IMR-90 (cell line): ENCODE measurements at regions not wholly inside any gene's neighbourhood (a gene's known extent, or its start where the extent isn't known, plus 50 kb on each side); places are given as distances from the start of the nearest gene placed in this dataset.

Experiments
- ATAC-seq: fragments of 200-7000 bp; cut with Tn5 transposase; 2 replicates; pipeline ENCODE4 v1.9.1; 2020; ENCODE audit warnings: low read depth, mild to moderate bottlenecking, moderate library complexity
- BruUV-seq: library from RNA; stranded (reverse); fragments of 400-500 nt; replicated peaks from 2 replicates; lab custom pipeline; 2021; lab: Mats Ljungman, UMichigan
- CTCF ChIA-PET: fragments of 300-600 bp; formaldehyde crosslinking; extraction: SDS; loops from one replicate; lab custom pipeline; 2021; ENCODE audit warnings: antibody characterized with exemption; lab: Yijun Ruan, JAX
- POLR2A ChIA-PET: fragments of 300-600 bp; sonication (Branson Sonifier 250); formaldehyde crosslinking; loops from one replicate; lab custom pipeline; 2022; ENCODE audit warnings: antibody characterized with exemption; ENCODE audit not compliant: unreplicated experiment; lab: Charles Lee
- DNase-seq: peaks from one replicate; pipeline ENCODE4 v3.0.0; 2013
- H2AFZ ChIP-seq: replicated peaks from 2 replicates; pipeline ENCODE3; 2013; ENCODE audit warnings: low read length, mild to moderate bottlenecking; ENCODE audit not compliant: poor library complexity
- H2AK5ac ChIP-seq: 2 replicates; pipeline ENCODE4 v1.6.1; 2013; ENCODE audit warnings: low read depth, low read length, inconsistent platforms
- H2AK9ac ChIP-seq: replicated peaks from 2 replicates; pipeline ENCODE3; 2013; ENCODE audit warnings: mild to moderate bottlenecking, low read depth, low read length, moderate library complexity; ENCODE audit not compliant: poor library complexity
- H2BK120ac ChIP-seq: 2 replicates; pipeline ENCODE4 v1.6.1; 2013; ENCODE audit warnings: low read depth, low read length, inconsistent platforms
- H2BK15ac ChIP-seq: 3 replicates; pipeline ENCODE4 v1.6.1; 2013; ENCODE audit warnings: low read depth, low read length, inconsistent platforms
- H2BK20ac ChIP-seq: 2 replicates; pipeline ENCODE4 v1.6.1; 2013; ENCODE audit warnings: low read depth, mild to moderate bottlenecking, inconsistent platforms, low read length, moderate library complexity
- H2BK5ac ChIP-seq: 2 replicates; pipeline ENCODE4 v1.6.1; 2013; ENCODE audit warnings: mild to moderate bottlenecking, low read depth, low read length, inconsistent platforms; ENCODE audit not compliant: poor library complexity, severe bottlenecking
- H3K14ac ChIP-seq: replicated peaks from 2 replicates; pipeline ENCODE4 v1.6.1; 2013; ENCODE audit warnings: low read depth, low read length, inconsistent platforms
- H3K18ac ChIP-seq: 2 replicates; pipeline ENCODE4 v1.6.1; 2013; ENCODE audit warnings: low read depth, low read length, control low read depth
- H3K23ac ChIP-seq: 2 replicates; pipeline ENCODE4 v1.6.1; 2013; ENCODE audit warnings: low read depth, low read length, inconsistent platforms
- H3K27ac ChIP-seq: 2 replicates; pipeline ENCODE4 v1.5.1; 2013; ENCODE audit warnings: mild to moderate bottlenecking, control low read depth, low read length; ENCODE audit not compliant: insufficient read depth
- H3K27me3 ChIP-seq: 2 replicates; pipeline ENCODE4 v1.6.1; 2013; ENCODE audit warnings: low read length; ENCODE audit not compliant: control insufficient read depth, insufficient read depth
- H3K36me3 ChIP-seq: 2 replicates; pipeline ENCODE4 v1.6.1; 2013; ENCODE audit warnings: low read length, mixed read lengths; ENCODE audit not compliant: control insufficient read depth, insufficient read depth
- H3K4ac ChIP-seq: 2 replicates; pipeline ENCODE4 v1.6.1; 2013; ENCODE audit warnings: low read depth, low read length, inconsistent platforms
- H3K4me1 ChIP-seq: 2 replicates; pipeline ENCODE4 v1.6.1; 2013; ENCODE audit warnings: low read length, mixed read lengths; ENCODE audit not compliant: control insufficient read depth, insufficient read depth
- H3K4me2 ChIP-seq: 2 replicates; pipeline ENCODE4 v1.6.1; 2013; ENCODE audit warnings: low read depth, mild to moderate bottlenecking, control low read depth, low read length, moderate library complexity
- H3K4me3 ChIP-seq: 2 replicates; pipeline ENCODE4 v1.5.1; 2013; ENCODE audit warnings: low read depth, mild to moderate bottlenecking, control low read depth, low read length, moderate library complexity; ENCODE audit not compliant: insufficient read depth
- H3K56ac ChIP-seq: 2 replicates; pipeline ENCODE4 v1.6.1; 2013; ENCODE audit warnings: low read length, inconsistent platforms; ENCODE audit not compliant: insufficient read depth; ENCODE audit errors: extremely low read depth
- H3K79me1 ChIP-seq, 2 experiments: 2 replicates each; pipeline ENCODE4 v1.6.1; 2013; ENCODE audit warnings: low read length in 2 of 2, inconsistent platforms in 1 of 2, low read depth in 1 of 2
- H3K9ac ChIP-seq: 2 replicates; pipeline ENCODE4 v1.6.1; 2013; ENCODE audit warnings: low read depth, low read length, control low read depth
- H3K9me1 ChIP-seq: 2 replicates; pipeline ENCODE4 v1.6.1; 2013; ENCODE audit warnings: low read length, inconsistent platforms; ENCODE audit not compliant: insufficient read depth
- H3K9me3 ChIP-seq: 2 replicates; pipeline ENCODE4 v1.6.1; 2013; ENCODE audit warnings: low read length; ENCODE audit not compliant: control insufficient read depth, insufficient read depth
- H4K20me1 ChIP-seq: 2 replicates; pipeline ENCODE4 v1.6.1; 2013; ENCODE audit warnings: low read length, inconsistent platforms; ENCODE audit not compliant: insufficient read depth
- H4K5ac ChIP-seq: 2 replicates; pipeline ENCODE4 v1.6.1; 2013; ENCODE audit warnings: mild to moderate bottlenecking, low read depth, low read length, control low read depth
- H4K8ac ChIP-seq, 2 experiments: 2 replicates each; pipeline ENCODE4 v1.6.1; 2013; ENCODE audit warnings: low read depth in 2 of 2, low read length in 2 of 2, control low read depth in 1 of 2, inconsistent platforms in 1 of 2
- H4K91ac ChIP-seq: 2 replicates; pipeline ENCODE4 v1.6.1; 2013; ENCODE audit warnings: low read depth, low read length, inconsistent platforms; ENCODE audit not compliant: insufficient read depth
- MAFK ChIP-seq: IDR thresholded peaks from 2 replicates; pipeline ENCODE4 v1.6.1; 2012; ENCODE audit warnings: low read depth, low read length, improper control_type of control experiment
- SMC3 ChIP-seq: fragments of 150-350 bp; IDR thresholded peaks from 2 replicates; pipeline ENCODE4 v1.6.1; 2016; ENCODE audit warnings: low read depth, mild to moderate bottlenecking, antibody characterized with exemption, low read length, moderate library complexity
- WGBS, 2 experiments: methylation state at CpG; one replicate each; pipeline versions ENCODE4 v1.1.5 to v1.1.7; 2013; ENCODE audit warnings: missing lambda C conversion rate in 2 of 2; ENCODE audit not compliant: insufficient read length in 1 of 2; ENCODE audit errors: extremely low coverage in 2 of 2; 5-methylcytosine and 5-hydroxymethylcytosine counted together
- dilution Hi-C: fragments of 300-500 bp; cut with HindIII; formaldehyde crosslinking; loops from one replicate; pipeline ENCODE4 v1.14.3; 2018; ENCODE audit warnings: low sequenced_read_pairs; ENCODE audit not compliant: unreplicated experiment
- in situ Hi-C: fragments of 300-500 bp; cut with MboI; formaldehyde crosslinking; loops from 3 replicates; pipeline ENCODE4 v1.14.3; 2019; ENCODE audit warnings: low sequenced_read_pairs, inconsistent platforms, mixed read lengths
- intact Hi-C: fragments of 100-400 bp; cut with micrococcal nuclease; formaldehyde crosslinking; loops from 2 replicates; pipeline ENCODE4 v1.10.0; 2022
- TF ChIP-seq, protein P1 (sequence below): fragments of 150-350 bp; IDR thresholded peaks from 2 replicates; pipeline ENCODE4 v1.6.1; 2017; ENCODE audit warnings: mild to moderate bottlenecking, antibody characterized with exemption, low read length, low read depth

- H2BK120ac ChIP-seq, result no peak overlapping the region
- H3K4me1 ChIP-seq, result no peaks in the 10 kb centered on the region
- no peak overlapping the region for H3K14ac ChIP-seq
- H3K36me3 ChIP-seq, result no peaks in the 10 kb centered on the region
- no peak overlapping the region for H4K5ac ChIP-seq
- no peaks in the 10 kb centered on the region for H3K79me1 ChIP-seq
- H3K4me3 ChIP-seq, result no peak overlapping the region
- no peak overlapping the region for H3K9ac ChIP-seq
- CTCF ChIA-PET, result interaction anchor here (1.0 kb wide), 1 partner anchor 14 kb away, joined by 3 read pairs; no protein-coding TSS in a partner anchor
- TF ChIP-seq SMC3 (no peak), MAFK (no peak)
- TF ChIP-seq, protein P1, sequence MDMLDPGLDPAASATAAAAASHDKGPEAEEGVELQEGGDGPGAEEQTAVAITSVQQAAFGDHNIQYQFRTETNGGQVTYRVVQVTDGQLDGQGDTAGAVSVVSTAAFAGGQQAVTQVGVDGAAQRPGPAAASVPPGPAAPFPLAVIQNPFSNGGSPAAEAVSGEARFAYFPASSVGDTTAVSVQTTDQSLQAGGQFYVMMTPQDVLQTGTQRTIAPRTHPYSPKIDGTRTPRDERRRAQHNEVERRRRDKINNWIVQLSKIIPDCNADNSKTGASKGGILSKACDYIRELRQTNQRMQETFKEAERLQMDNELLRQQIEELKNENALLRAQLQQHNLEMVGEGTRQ, result no peak
- intact Hi-C loops (no loop called here), in situ Hi-C loops (no loop called here), dilution Hi-C loops (no loop called here)
- H2BK15ac ChIP-seq, result no peak overlapping the region
- no peaks in the 10 kb centered on the region for H4K20me1 ChIP-seq
- no peak overlapping the region for H4K91ac ChIP-seq
- no CpG with 5 or more reads among the region's 2 CpGs for WGBS, 2 experiments
- H2AFZ ChIP-seq, result no peak overlapping the region
- no peak overlapping the region for H2BK5ac ChIP-seq
- POLR2A ChIA-PET, result no interaction called here
- no peak overlapping the region for H3K4me2 ChIP-seq
- ATAC-seq, result no peak
- H3K56ac ChIP-seq, result no peak overlapping the region
- no peak overlapping the region for H2BK20ac ChIP-seq
- H3K9me1 ChIP-seq, result no peaks in the 10 kb centered on the region
- no peaks in the 10 kb centered on the region; the same call in 1 of the 2 replicates for H3K27me3 ChIP-seq
- no peak overlapping the region for H3K23ac ChIP-seq
- H3K27ac ChIP-seq, result no peak overlapping the region
- H2AK9ac ChIP-seq, result no peak overlapping the region
- H3K18ac ChIP-seq, result no peak overlapping the region
- DNase-seq, result no peak
- BruUV-seq, result no TSS peak
- no peak overlapping the region for H4K8ac ChIP-seq
- H3K4ac ChIP-seq, result no peak overlapping the region
- H3K9me3 ChIP-seq, result peaks cover 3% of the 10 kb centered on the region
- no peak overlapping the region for H2AK5ac ChIP-seq
Measured at GRCh38 chr12:100688451-100688864, 106.1 kb upstream of the ANO4 start.
